IPS DF 4.7 (cell line): ENCODE measurements at regions not wholly inside any gene's neighbourhood (a gene's known extent, or its start where the extent isn't known, plus 50 kb on each side); places are given as distances from the start of the nearest gene placed in this dataset.

Experiments used
- DNase-seq: peaks from one replicate; pipeline ENCODE4 v3.0.0-alpha.2; 2013; ENCODE audit warnings: low spot score; ENCODE audit errors: extremely low read depth

- DNase-seq: no peak
These were observed 58.1 kb downstream of the TUSC7 start for GRCh38 chr3:116767726-116768125.

- DNase-seq: peak; percentile 79
These were observed 61.4 kb downstream of the TUSC7 start for GRCh38 chr3:116770815-116771450.

GRCh38 chr3:116776880-116777785, 67.6 kb downstream of the TUSC7 start:
- no peak for DNase-seq

GRCh38 chr3:116785226-116785625, 75.6 kb downstream of the TUSC7 start:
- DNase-seq: no peak

- no peak for DNase-seq
These were observed 93.1 kb downstream of the TUSC7 start for GRCh38 chr3:116802651-116803050.

- DNase-seq: no peak
These were observed 96.8 kb downstream of the TUSC7 start for GRCh38 chr3:116806351-116806750.

GRCh38 chr3:116808725-116809124, 99.1 kb downstream of the TUSC7 start:
- DNase-seq: no peak

GRCh38 chr3:116809208-116809607, 99.6 kb downstream of the TUSC7 start:
- DNase-seq: no peak

GRCh38 chr3:116811754-116812153, 102.2 kb downstream of the TUSC7 start:
- no peak for DNase-seq

GRCh38 chr3:116812949-116813348, 103.4 kb downstream of the TUSC7 start:
- DNase-seq: no peak

- no peak for DNase-seq
These were observed 105.7 kb downstream of the TUSC7 start for GRCh38 chr3:116815321-116815720.

- DNase-seq: no peak
These were observed 106.4 kb downstream of the TUSC7 start for GRCh38 chr3:116815831-116816588.

GRCh38 chr3:116821371-116821770, 111.8 kb downstream of the TUSC7 start:
- DNase-seq: no peak

- DNase-seq: no peak
These were observed 114.6 kb downstream of the TUSC7 start for GRCh38 chr3:116824208-116824607.

GRCh38 chr3:116833202-116833601, 123.6 kb downstream of the TUSC7 start:
- DNase-seq: no peak

GRCh38 chr3:116834816-116835215, 125.2 kb downstream of the TUSC7 start:
- DNase-seq: no peak

- no peak for DNase-seq
These were observed 126.1 kb downstream of the TUSC7 start for GRCh38 chr3:116835658-116836057.

- DNase-seq: no peak
These were observed 126.7 kb downstream of the TUSC7 start for GRCh38 chr3:116836286-116836685.

GRCh38 chr3:116837483-116837882, 127.9 kb downstream of the TUSC7 start:
- DNase-seq: no peak

GRCh38 chr3:116841003-116841735, 131.6 kb downstream of the TUSC7 start:
- no peak for DNase-seq

- no peak for DNase-seq
These were observed 132.8 kb downstream of the TUSC7 start for GRCh38 chr3:116842254-116842957.
